ENCODE measurements at regions not wholly inside any gene's neighbourhood (a gene's known extent, or its start where the extent isn't known, plus 50 kb on each side); places are given as distances from the start of the nearest gene placed in this dataset.

GRCh38 chr16:35628976-35629375, 2169.6 kb downstream of the TP53TG3F start:
- FAIRE-seq (no peak), DNase-seq (ENCODE audit: low read depth) (no peak)
- H3K36me3 ChIP-seq (ENCODE audit: control insufficient read depth, insufficient read depth, low read length), result no peaks in the 10 kb centered on the region
- TF ChIP-seq CTCF (IDR thresholded peaks at IDR 0.05; ENCODE audit: insufficient read depth, low read length, severe bottlenecking), result no peak
- H3K27me3 ChIP-seq (ENCODE audit: control insufficient read depth, insufficient read depth, low read length), result no peaks in the 10 kb centered on the region
- H3K4me3 ChIP-seq (ENCODE audit: low read depth, low read length), result no peak overlapping the region

- no peak for FAIRE-seq
- TF ChIP-seq CTCF (IDR thresholded peaks at IDR 0.05; ENCODE audit: insufficient read depth, low read length, severe bottlenecking), result no peak
Observed at GRCh38 chr16:35631261-35631945, 2172.0 kb downstream of the TP53TG3F start.

DNA sequence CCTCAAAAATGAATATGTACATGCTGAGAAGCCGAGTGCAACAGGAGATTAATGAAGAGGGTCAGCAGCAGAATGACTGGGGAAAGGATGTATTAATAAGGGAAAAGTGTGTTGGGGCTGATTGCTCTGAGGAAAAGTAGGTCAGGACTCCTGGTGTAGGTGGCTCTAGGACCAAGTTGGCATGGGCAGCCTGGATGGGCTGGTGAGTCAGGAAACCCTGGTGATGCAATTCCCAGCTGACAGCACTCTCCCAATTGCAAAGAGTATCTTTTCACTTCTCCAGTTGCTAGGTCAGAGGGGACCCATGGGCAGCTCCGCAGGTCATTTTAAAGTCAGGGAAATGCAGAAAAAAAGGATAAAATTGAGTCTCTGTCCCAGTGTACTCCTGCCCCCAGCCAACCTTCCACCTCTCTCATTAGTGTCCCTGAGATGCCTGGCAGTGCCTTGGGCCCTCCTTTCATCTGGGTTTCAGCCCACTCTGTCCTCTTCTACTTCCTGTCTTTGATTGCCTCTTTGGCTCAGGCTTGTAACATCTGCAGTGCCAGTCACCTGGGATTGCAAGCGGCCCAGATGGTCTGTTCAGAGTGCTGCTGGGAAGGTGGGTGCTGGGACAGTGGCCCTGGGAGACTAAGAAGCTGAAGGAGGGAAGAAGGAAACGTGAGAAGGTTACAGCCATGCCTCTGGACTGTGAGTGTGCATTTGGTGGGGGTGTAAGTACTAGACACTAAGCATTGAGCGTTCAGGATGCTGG, 2177.2 kb downstream of the TP53TG3F start:
- TF ChIP-seq CTCF (IDR thresholded peaks at IDR 0.05; ENCODE audit: insufficient read depth, low read length, severe bottlenecking), result no peak
- no peaks in the 10 kb centered on the region for H3K36me3 ChIP-seq (ENCODE audit: control insufficient read depth, insufficient read depth, low read length)
- peak; percentile 58 for FAIRE-seq
- H3K27me3 ChIP-seq (ENCODE audit: control insufficient read depth, insufficient read depth, low read length), result no peaks in the 10 kb centered on the region
- no peak overlapping the region for H3K4me3 ChIP-seq (ENCODE audit: low read depth, low read length)
- DNase-seq (ENCODE audit: low read depth), result no peak

More at GRCh38 chr16:35631261-35631945, 2172.0 kb downstream of the TP53TG3F start:
- no peaks in the 10 kb centered on the region for H3K27me3 ChIP-seq (ENCODE audit: control insufficient read depth, insufficient read depth, low read length)
- no peak overlapping the region for H3K4me3 ChIP-seq (ENCODE audit: low read depth, low read length)
- H3K36me3 ChIP-seq (ENCODE audit: control insufficient read depth, insufficient read depth, low read length), result no peaks in the 10 kb centered on the region
- DNase-seq (ENCODE audit: low read depth), result no peak

- H3K36me3 ChIP-seq (ENCODE audit: control insufficient read depth, insufficient read depth, low read length), result no peaks in the 10 kb centered on the region
- no peak overlapping the region for H3K4me3 ChIP-seq (ENCODE audit: low read depth, low read length)
- no peaks in the 10 kb centered on the region for H3K27me3 ChIP-seq (ENCODE audit: control insufficient read depth, insufficient read depth, low read length)
- FAIRE-seq, result no peak
- DNase-seq (ENCODE audit: low read depth), result no peak
- no peak for TF ChIP-seq CTCF (IDR thresholded peaks at IDR 0.05; ENCODE audit: insufficient read depth, low read length, severe bottlenecking)
Observed at GRCh38 chr16:35637683-35638082, 2178.3 kb downstream of the TP53TG3F start.

GRCh38 chr16:35639233-35640205, 2180.1 kb downstream of the TP53TG3F start:
- Histone ChIP-seq H3K27me3 (ENCODE audit: control insufficient read depth, insufficient read depth, low read length) (no peaks in the 10 kb centered on the region), H3K4me3 (ENCODE audit: low read depth, low read length) (no peak overlapping the region), H3K36me3 (ENCODE audit: control insufficient read depth, insufficient read depth, low read length) (no peaks in the 10 kb centered on the region)
- TF ChIP-seq CTCF (IDR thresholded peaks at IDR 0.05; ENCODE audit: insufficient read depth, low read length, severe bottlenecking), result no peak
- FAIRE-seq, result no peak
- peak; percentile 3 for DNase-seq (ENCODE audit: low read depth)
